GM23338 (cell line): ENCODE measurements at regions not wholly inside any gene's neighbourhood (a gene's known extent, or its start where the extent isn't known, plus 50 kb on each side); places are given as distances from the start of the nearest gene placed in this dataset.

Experiments
- ATAC-seq: fragments of 200-7000 bp; cut with Tn5 transposase; 3 replicates; pipeline ENCODE4 v1.9.1; 2020
- DNase-seq: peaks from one replicate; pipeline ENCODE4 v3.0.0-alpha.2; 2015; ENCODE audit warnings: low spot score
- H2AFZ ChIP-seq: fragments of 200-600 bp; sonication (generic); 2 replicates; pipeline ENCODE4 v1.8.0; 2016; ENCODE audit warnings: antibody characterized with exemption, mild to moderate bottlenecking, moderate library complexity
- H3F3A ChIP-seq: fragments of 200-600 bp; sonication (generic); replicated peaks from 2 replicates; pipeline ENCODE4 v1.8.0; 2017; ENCODE audit warnings: antibody characterized with exemption, mixed run types, low read depth
- H3K27ac ChIP-seq: fragments of 200-600 bp; sonication (generic); 2 replicates; pipeline ENCODE4 v1.6.1; 2016; ENCODE audit warnings: low read depth
- H3K27me3 ChIP-seq: fragments of 200-600 bp; sonication (generic); 2 replicates; pipeline ENCODE4 v1.8.0; 2016; ENCODE audit warnings: mild to moderate bottlenecking, mixed run types, moderate library complexity; ENCODE audit not compliant: insufficient read depth
- H3K36me3 ChIP-seq: fragments of 200-600 bp; sonication (generic); 2 replicates; pipeline ENCODE4 v1.8.0; 2016; ENCODE audit warnings: mild to moderate bottlenecking; ENCODE audit not compliant: insufficient read depth
- H3K4me1 ChIP-seq: fragments of 200-600 bp; sonication (generic); 2 replicates; pipeline ENCODE4 v1.8.0; 2016; ENCODE audit warnings: mild to moderate bottlenecking, moderate library complexity; ENCODE audit not compliant: insufficient read depth
- H3K4me2 ChIP-seq: fragments of 200-600 bp; sonication (generic); 2 replicates; pipeline ENCODE4 v1.7.1; 2017; ENCODE audit warnings: mixed run types
- H3K4me3 ChIP-seq: fragments of 200-600 bp; sonication (generic); 2 replicates; pipeline ENCODE4 v1.6.1; 2016; ENCODE audit warnings: mixed run types
- H3K79me2 ChIP-seq: fragments of 200-600 bp; sonication (generic); replicated peaks from 2 replicates; pipeline ENCODE4 v1.8.0; 2017; ENCODE audit warnings: mild to moderate bottlenecking; ENCODE audit not compliant: insufficient read depth
- H3K9me2 ChIP-seq: fragments of 200-600 bp; sonication (generic); 2 replicates; pipeline ENCODE4 v1.8.0; 2017; ENCODE audit not compliant: insufficient read depth
- H4K20me1 ChIP-seq: fragments of 200-600 bp; sonication (generic); replicated peaks from 2 replicates; pipeline ENCODE4 v1.8.0; 2017; ENCODE audit warnings: mild to moderate bottlenecking; ENCODE audit not compliant: insufficient read depth
- H3K27ac Mint-ChIP-seq: 2 replicates; pipeline ENCODE4 v1.8.0; 2020; ENCODE audit warnings: inconsistent platforms, mild to moderate bottlenecking, moderate library complexity, mixed read lengths
- H3K27me3 Mint-ChIP-seq: 3 replicates; pipeline ENCODE4 v1.8.0; 2022; ENCODE audit warnings: low read depth, mild to moderate bottlenecking, moderate library complexity, mixed read lengths, inconsistent platforms; ENCODE audit not compliant: insufficient read depth, poor library complexity
- H3K36me3 Mint-ChIP-seq: 3 replicates; pipeline ENCODE4 v1.8.0; 2021; ENCODE audit warnings: low read depth, mild to moderate bottlenecking, inconsistent platforms, moderate library complexity, mixed read lengths
- H3K4me1 Mint-ChIP-seq: 3 replicates; pipeline ENCODE4 v1.8.0; 2020; ENCODE audit warnings: mild to moderate bottlenecking, inconsistent platforms, mixed read lengths
- H3K4me3 Mint-ChIP-seq: 3 replicates; pipeline ENCODE4 v1.8.0; 2021; ENCODE audit warnings: moderate library complexity, mild to moderate bottlenecking, inconsistent platforms, mixed read lengths
- H3K9me3 Mint-ChIP-seq: 3 replicates; pipeline ENCODE4 v1.8.0; 2020; ENCODE audit warnings: moderate library complexity, mild to moderate bottlenecking, inconsistent platforms, mixed read lengths
- ETS1 ChIP-seq: IDR thresholded peaks from 2 replicates; pipeline ENCODE4 v1.6.1; 2016; ENCODE audit warnings: antibody characterized with exemption
- ZNF114 ChIP-seq: fragments of 250-450 bp; sonication (Bioruptor Pico); IDR thresholded peaks from 2 replicates; pipeline ENCODE4 v1.5.0; 2020; ENCODE audit warnings: mild to moderate bottlenecking, moderate library complexity
- ZNF462 ChIP-seq: fragments of 250-450 bp; sonication (Bioruptor Pico); IDR thresholded peaks from 2 replicates; pipeline ENCODE4 v1.5.0; 2020; ENCODE audit warnings: mild to moderate bottlenecking, moderate library complexity

- TF ChIP-seq ETS1: no peak
- no peak for TF ChIP-seq ZNF462 (CRISPR knock-in tag)
Measured at GRCh38 chr10:131771634-131772358, 129.0 kb upstream of the PPP2R2D start (continued).

GRCh38 chr10:131772441-131772840 lies 128.4 kb upstream of the PPP2R2D start:
- Mint-ChIP-seq H3K36me3 (peaks cover 23% of the 10 kb centered on the region), H3K4me1 (peaks cover 14% of the 10 kb centered on the region), H3K27me3 (peaks cover 12% of the 10 kb centered on the region), H3K4me3 (no peak overlapping the region), H3K9me3 (peaks cover 29% of the 10 kb centered on the region), H3K27ac (no peak overlapping the region)
- no peaks in the 10 kb centered on the region for H3K36me3 ChIP-seq
- no peak for DNase-seq
- H3K27me3 ChIP-seq: no peaks in the 10 kb centered on the region
- TF ChIP-seq ZNF114 (CRISPR knock-in tag) (no peak), ETS1 (no peak)
- no peaks in the 10 kb centered on the region for H3K79me2 ChIP-seq
- ATAC-seq: no peak
- no peak overlapping the region for H3K4me3 ChIP-seq
- no peaks in the 10 kb centered on the region for H3F3A ChIP-seq
- no peak overlapping the region for H3K4me2 ChIP-seq
- no peaks in the 10 kb centered on the region for H4K20me1 ChIP-seq
- H2AFZ ChIP-seq: no peak overlapping the region
- H3K27ac ChIP-seq: no peak overlapping the region
- peaks cover 5% of the 10 kb centered on the region; the same call in 1 of the 2 replicates for H3K9me2 ChIP-seq
- H3K4me1 ChIP-seq: no peaks in the 10 kb centered on the region
